Activated naive CD4-positive, alpha-beta T cell treated with anti-CD3 and anti-CD28 coated beads, Interleukin-2, amount 50 U/mL, for 72 hours (primary cell): ENCODE measurements at regions not wholly inside any gene's neighbourhood (a gene's known extent, or its start where the extent isn't known, plus 50 kb on each side); places are given as distances from the start of the nearest gene placed in this dataset.
"Not testable (repeated sequence)": the region's sequence is repeated elsewhere in the genome, so short reads cannot be mapped to it uniquely, and the experiment has no call there.

Source experiments
- ATAC-seq, 2 donors: fragments of 150-1000 bp; cut with Tn5 transposase; 2 replicates each; pipeline ENCODE4 v1.10.0; 2021; ENCODE audit warnings: mild to moderate bottlenecking in 2 of 2, moderate library complexity in 2 of 2
- DNase-seq, 2 donors: peaks; one replicate each; pipeline ENCODE4 v3.0.0; 2021 to 2022; ENCODE audit warnings: low spot score in 2 of 2
- H3K27ac Mint-ChIP-seq, 2 donors: one replicate each; pipeline ENCODE4 v1.8.0; 2022; ENCODE audit warnings: mild to moderate bottlenecking in 2 of 2, mixed read lengths in 2 of 2
- H3K36me3 Mint-ChIP-seq, 2 donors: one replicate each; pipeline ENCODE4 v1.8.0; 2022; ENCODE audit warnings: mixed read lengths in 2 of 2
- H3K9me3 Mint-ChIP-seq, 2 donors: one replicate each; pipeline ENCODE4 v1.8.0; 2022; ENCODE audit warnings: mixed read lengths in 2 of 2

GRCh38 chr5:98200726-98201541 lies 572.5 kb upstream of the RGMB start:
- no peak overlapping the region for H3K27ac Mint-ChIP-seq
- no peaks in the 10 kb centered on the region for H3K36me3 Mint-ChIP-seq
- no peak for ATAC-seq
- H3K9me3 Mint-ChIP-seq: peaks cover 0 to 4% of the 10 kb centered on the region in 2 donors
- DNase-seq: no peak

GRCh38 chr5:98204798-98205197 lies 568.7 kb upstream of the RGMB start:
- no peaks in the 10 kb centered on the region for H3K36me3 Mint-ChIP-seq
- peaks cover 0 to 4% of the 10 kb centered on the region in 2 donors for H3K9me3 Mint-ChIP-seq
- DNase-seq (no peak), ATAC-seq (no peak)
- H3K27ac Mint-ChIP-seq: no peak overlapping the region

- H3K9me3 Mint-ChIP-seq: peaks cover 0 to 4% of the 10 kb centered on the region in 2 donors
- ATAC-seq: no peak
- DNase-seq: no peak
- H3K36me3 Mint-ChIP-seq: no peaks in the 10 kb centered on the region
- H3K27ac Mint-ChIP-seq: no peak overlapping the region
Observed at GRCh38 chr5:98205691-98206461, 567.6 kb upstream of the RGMB start.

GRCh38 chr5:98206566-98206965 lies 566.9 kb upstream of the RGMB start:
- no peaks in the 10 kb centered on the region for H3K36me3 Mint-ChIP-seq
- peaks cover 0 to 4% of the 10 kb centered on the region in 2 donors for H3K9me3 Mint-ChIP-seq
- DNase-seq (no peak), ATAC-seq (no peak)
- H3K27ac Mint-ChIP-seq: no peak overlapping the region

- ATAC-seq (no peak), DNase-seq (no peak)
- H3K27ac Mint-ChIP-seq: no peak overlapping the region
- H3K36me3 Mint-ChIP-seq: no peaks in the 10 kb centered on the region
- peaks cover 0 to under 1% of the 10 kb centered on the region in 2 donors for H3K9me3 Mint-ChIP-seq
Observed at GRCh38 chr5:98209418-98209817, 564.0 kb upstream of the RGMB start.

- DNase-seq (no peak), ATAC-seq (no peak)
- H3K36me3 Mint-ChIP-seq: no peaks in the 10 kb centered on the region
- H3K9me3 Mint-ChIP-seq: no peaks in the 10 kb centered on the region
- no peak overlapping the region for H3K27ac Mint-ChIP-seq
Observed at GRCh38 chr5:98214240-98215051, 559.0 kb upstream of the RGMB start.

- no peak for DNase-seq
- ATAC-seq: no peak
- Mint-ChIP-seq H3K9me3 (no peaks in the 10 kb centered on the region), H3K36me3 (no peaks in the 10 kb centered on the region), H3K27ac (no peak overlapping the region)
Observed at GRCh38 chr5:98217138-98217537, 556.3 kb upstream of the RGMB start.

- Mint-ChIP-seq H3K27ac (no peak overlapping the region), H3K9me3 (peaks cover 0 to 11% of the 10 kb centered on the region in 2 donors), H3K36me3 (no peaks in the 10 kb centered on the region)
- no peak for DNase-seq
- no peak for ATAC-seq
Observed at GRCh38 chr5:98218838-98219237, 554.6 kb upstream of the RGMB start.

- H3K27ac Mint-ChIP-seq: no peak overlapping the region
- no peaks in the 10 kb centered on the region for H3K36me3 Mint-ChIP-seq
- DNase-seq: no peak
- H3K9me3 Mint-ChIP-seq: peaks cover 4 to 24% of the 10 kb centered on the region in 2 donors
- no peak for ATAC-seq
Observed at GRCh38 chr5:98227489-98227888, 546.0 kb upstream of the RGMB start.

- Mint-ChIP-seq H3K36me3 (no peaks in the 10 kb centered on the region), H3K9me3 (peaks cover 4 to 13% of the 10 kb centered on the region in 2 donors), H3K27ac (no peak overlapping the region)
- peak; percentile 57 to 59 for ATAC-seq
- DNase-seq: no peak
Observed at GRCh38 chr5:98231089-98231488, 542.4 kb upstream of the RGMB start.

- H3K27ac Mint-ChIP-seq, H3K36me3 Mint-ChIP-seq, DNase-seq, ATAC-seq: not testable (repeated sequence)
- H3K9me3 Mint-ChIP-seq: peaks cover 8 to 14% of the 10 kb centered on the region in 2 donors
Observed at GRCh38 chr5:98237794-98238193, 535.7 kb upstream of the RGMB start.

GRCh38 chr5:98243972-98244371 lies 529.5 kb upstream of the RGMB start:
- ATAC-seq: no peak

GRCh38 chr5:98248949-98249348 lies 524.5 kb upstream of the RGMB start:
- ATAC-seq: no peak
- H3K36me3 Mint-ChIP-seq: no peaks in the 10 kb centered on the region
- H3K9me3 Mint-ChIP-seq: peaks cover 0 to 4% of the 10 kb centered on the region in 2 donors
- H3K27ac Mint-ChIP-seq: no peak overlapping the region
- DNase-seq: no peak

More at GRCh38 chr5:98243972-98244371, 529.5 kb upstream of the RGMB start:
- no peak overlapping the region for H3K27ac Mint-ChIP-seq
- no peaks in the 10 kb centered on the region for H3K36me3 Mint-ChIP-seq
- peaks cover 0 to 4% of the 10 kb centered on the region in 2 donors for H3K9me3 Mint-ChIP-seq
- no peak for DNase-seq

- H3K9me3 Mint-ChIP-seq: no peaks in the 10 kb centered on the region
Observed at GRCh38 chr5:98258939-98259338, 514.5 kb upstream of the RGMB start.

GRCh38 chr5:98259595-98259994 lies 513.9 kb upstream of the RGMB start:
- H3K9me3 Mint-ChIP-seq: no peaks in the 10 kb centered on the region

More at GRCh38 chr5:98258939-98259338, 514.5 kb upstream of the RGMB start:
- DNase-seq (no peak), ATAC-seq (no peak)
- Mint-ChIP-seq H3K36me3 (no peaks in the 10 kb centered on the region), H3K27ac (no peak overlapping the region)

GRCh38 chr5:98263084-98263483 lies 510.4 kb upstream of the RGMB start:
- DNase-seq (no peak), ATAC-seq (no peak)
- Mint-ChIP-seq H3K9me3 (peaks cover 4 to 5% of the 10 kb centered on the region in 2 donors), H3K36me3 (peaks cover 0 to 4% of the 10 kb centered on the region in 2 donors), H3K27ac (no peak overlapping the region)

More at GRCh38 chr5:98259595-98259994, 513.9 kb upstream of the RGMB start:
- Mint-ChIP-seq H3K36me3 (no peaks in the 10 kb centered on the region), H3K27ac (no peak overlapping the region)
- DNase-seq (no peak), ATAC-seq (no peak)
